Gastrocnemius medialis (tissue), 4 donors: ENCODE measurements at regions not wholly inside any gene's neighbourhood (a gene's known extent, or its start where the extent isn't known, plus 50 kb on each side); places are given as distances from the start of the nearest gene placed in this dataset.
A peak's percentile ranks its signal among the peaks of the same experiment; 100 is the strongest.
"Not testable (repeated sequence)": the region's sequence is repeated elsewhere in the genome, so short reads cannot be mapped to it uniquely, and the experiment has no call there.

Experiments
- ATAC-seq, 2 donors: fragments of 150-250 bp; one replicate each; pipeline ENCODE4 v1.9.1; 2016
- DNase-seq, 2 donors: peaks; one replicate each; pipeline ENCODE4 v3.0.0-alpha.2; 2019
- H3K27ac ChIP-seq, 4 donors: fragments of 200-600 bp; sonication (generic); 1 replicate in 1 of 4; 2 replicates in 3 of 4; pipeline ENCODE4 v1.5.1; 2016 to 2018; ENCODE audit warnings: mild to moderate bottlenecking in 2 of 4, moderate library complexity in 1 of 4
- H3K27me3 ChIP-seq, 3 donors: fragments of 200-600 bp; sonication (generic) in 2 of 3; 1 replicate in 1 of 3; 2 replicates in 2 of 3; pipeline versions ENCODE4 v1.5.1 to v1.6.0; 2016 to 2019; ENCODE audit warnings: mild to moderate bottlenecking in 1 of 3, moderate library complexity in 1 of 3
- H3K36me3 ChIP-seq, 2 donors: fragments of 200-600 bp; sonication (generic) in 1 of 2; one replicate each; pipeline ENCODE4 v1.5.1; 2017 to 2018
- H3K4me1 ChIP-seq, 2 donors: fragments of 200-600 bp; sonication (generic) in 1 of 2; one replicate each; pipeline ENCODE4 v1.5.1; 2016 to 2017; ENCODE audit warnings: mild to moderate bottlenecking in 2 of 2
- H3K4me3 ChIP-seq, 4 donors: fragments of 200-600 bp; sonication (generic) in 3 of 4; 1 replicate in 1 of 4; 2 replicates in 3 of 4; pipeline ENCODE4 v1.5.1; 2016 to 2019; ENCODE audit warnings: mild to moderate bottlenecking in 2 of 4
- H3K9me3 ChIP-seq, 3 donors: fragments of 200-600 bp; sonication (generic) in 2 of 3; 1 replicate in 1 of 3; 2 replicates in 2 of 3; pipeline ENCODE4 v1.5.1; 2016 to 2019
- POLR2A ChIP-seq, 2 donors: fragments of 450-650 bp; IDR thresholded peaks; one replicate each; pipeline ENCODE4 v1.6.1; 2017; ENCODE audit warnings: antibody characterized with exemption in 2 of 2, mild to moderate bottlenecking in 2 of 2, moderate library complexity in 2 of 2
- in situ Hi-C, 4 donors: fragments of 200-750 bp; cut with MboI; loops; one replicate each; pipeline versions ENCODE4 v1.15.0 to v1.8.0; 2017; ENCODE audit warnings: low sequenced_read_pairs in 4 of 4
- intact Hi-C: fragments of 100-400 bp; cut with DNase I; formaldehyde crosslinking; loops from one replicate; pipeline ENCODE4 v1.15.1; 2023; ENCODE audit warnings: low total_unique reads
- TF ChIP-seq, protein P1 (sequence below), 5 experiments: fragments of 450-650 bp in 3 of 5; fragments of 200-600 bp in 2 of 5; sonication (generic) in 2 of 5; IDR thresholded peaks in 4 of 5; conservative IDR thresholded peaks in 1 of 5; 1 replicate in 4 of 5; 2 replicates in 1 of 5; pipeline ENCODE4 v1.5.1; 2016 to 2019; ENCODE audit warnings: antibody characterized with exemption in 5 of 5, mild to moderate bottlenecking in 3 of 5, moderate library complexity in 3 of 5

DNA sequence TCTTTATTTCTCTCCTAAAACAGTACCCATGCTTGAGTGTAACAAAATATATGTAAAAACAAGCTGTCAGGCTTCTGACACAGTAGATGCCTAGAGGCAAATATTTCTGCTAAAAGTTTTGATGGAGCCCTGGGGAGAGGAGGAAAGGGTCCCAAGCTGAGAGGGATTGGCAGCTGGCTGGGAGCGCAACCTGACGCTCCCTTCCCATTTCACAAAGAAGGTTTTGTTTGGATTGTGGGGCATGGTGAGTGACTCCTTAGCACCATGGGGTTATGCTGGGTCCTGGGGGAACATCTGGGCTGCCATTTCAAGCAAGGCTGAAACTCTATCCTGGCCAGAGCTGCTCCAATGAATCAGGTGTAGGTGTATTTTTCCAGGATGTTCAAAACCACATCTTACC, 720.5 kb downstream of the MAFB start:
- no peak for TF ChIP-seq POLR2A (IDR thresholded peaks at IDR 0.05)
- TF ChIP-seq, protein P1, sequence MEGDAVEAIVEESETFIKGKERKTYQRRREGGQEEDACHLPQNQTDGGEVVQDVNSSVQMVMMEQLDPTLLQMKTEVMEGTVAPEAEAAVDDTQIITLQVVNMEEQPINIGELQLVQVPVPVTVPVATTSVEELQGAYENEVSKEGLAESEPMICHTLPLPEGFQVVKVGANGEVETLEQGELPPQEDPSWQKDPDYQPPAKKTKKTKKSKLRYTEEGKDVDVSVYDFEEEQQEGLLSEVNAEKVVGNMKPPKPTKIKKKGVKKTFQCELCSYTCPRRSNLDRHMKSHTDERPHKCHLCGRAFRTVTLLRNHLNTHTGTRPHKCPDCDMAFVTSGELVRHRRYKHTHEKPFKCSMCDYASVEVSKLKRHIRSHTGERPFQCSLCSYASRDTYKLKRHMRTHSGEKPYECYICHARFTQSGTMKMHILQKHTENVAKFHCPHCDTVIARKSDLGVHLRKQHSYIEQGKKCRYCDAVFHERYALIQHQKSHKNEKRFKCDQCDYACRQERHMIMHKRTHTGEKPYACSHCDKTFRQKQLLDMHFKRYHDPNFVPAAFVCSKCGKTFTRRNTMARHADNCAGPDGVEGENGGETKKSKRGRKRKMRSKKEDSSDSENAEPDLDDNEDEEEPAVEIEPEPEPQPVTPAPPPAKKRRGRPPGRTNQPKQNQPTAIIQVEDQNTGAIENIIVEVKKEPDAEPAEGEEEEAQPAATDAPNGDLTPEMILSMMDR (IDR thresholded peaks at IDR 0.05 in 4 of 5, conservative IDR thresholded peaks at IDR 0.05 in 1 of 5) = no peak
- H3K4me3 ChIP-seq = no peak overlapping the region
- H3K4me1 ChIP-seq = peaks cover 0 to 2% of the 10 kb centered on the region in 2 donors
- DNase-seq (no peak), ATAC-seq (no peak)
- intact Hi-C loops (no loop called here), in situ Hi-C loops (no loop called here)
- peaks cover 0 to 10% (median 0%) of the 10 kb centered on the region in 3 donors for H3K9me3 ChIP-seq
- no peak overlapping the region for H3K27ac ChIP-seq
- H3K36me3 ChIP-seq = no peaks in the 10 kb centered on the region
- H3K27me3 ChIP-seq = no peaks in the 10 kb centered on the region

DNA sequence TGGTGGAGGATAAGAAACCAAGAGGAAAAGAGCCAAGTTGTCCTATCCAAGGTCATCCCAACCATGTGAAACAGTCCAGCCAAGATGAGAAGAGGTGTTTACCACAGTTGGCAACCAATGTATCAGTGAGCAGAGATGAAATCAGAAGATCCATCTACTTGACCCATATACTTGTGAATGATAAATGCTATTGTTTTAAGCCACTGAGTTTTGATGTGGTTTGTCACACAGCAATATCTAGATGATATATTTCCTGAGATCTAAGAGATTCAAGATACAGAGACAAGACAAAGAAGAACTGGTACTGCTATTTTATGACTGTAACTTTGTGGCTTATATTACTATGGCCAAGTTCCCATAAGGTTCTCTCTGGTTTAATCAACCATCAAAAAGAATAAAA, 721.2 kb downstream of the MAFB start:
- H3K36me3 ChIP-seq = no peaks in the 10 kb centered on the region
- peaks cover 0 to 2% of the 10 kb centered on the region in 2 donors for H3K4me1 ChIP-seq
- no peak overlapping the region for H3K4me3 ChIP-seq
- TF ChIP-seq POLR2A (IDR thresholded peaks at IDR 0.05) = no peak
- TF ChIP-seq, protein P1 (IDR thresholded peaks at IDR 0.05 in 4 of 5, conservative IDR thresholded peaks at IDR 0.05 in 1 of 5) = no peak
- intact Hi-C loops (no loop called here), in situ Hi-C loops (no loop called here)
- DNase-seq (no peak), ATAC-seq (no peak)
- H3K9me3 ChIP-seq = peaks cover 0 to 10% (median 0%) of the 10 kb centered on the region in 3 donors
- no peaks in the 10 kb centered on the region for H3K27me3 ChIP-seq
- no peak overlapping the region for H3K27ac ChIP-seq

DNA sequence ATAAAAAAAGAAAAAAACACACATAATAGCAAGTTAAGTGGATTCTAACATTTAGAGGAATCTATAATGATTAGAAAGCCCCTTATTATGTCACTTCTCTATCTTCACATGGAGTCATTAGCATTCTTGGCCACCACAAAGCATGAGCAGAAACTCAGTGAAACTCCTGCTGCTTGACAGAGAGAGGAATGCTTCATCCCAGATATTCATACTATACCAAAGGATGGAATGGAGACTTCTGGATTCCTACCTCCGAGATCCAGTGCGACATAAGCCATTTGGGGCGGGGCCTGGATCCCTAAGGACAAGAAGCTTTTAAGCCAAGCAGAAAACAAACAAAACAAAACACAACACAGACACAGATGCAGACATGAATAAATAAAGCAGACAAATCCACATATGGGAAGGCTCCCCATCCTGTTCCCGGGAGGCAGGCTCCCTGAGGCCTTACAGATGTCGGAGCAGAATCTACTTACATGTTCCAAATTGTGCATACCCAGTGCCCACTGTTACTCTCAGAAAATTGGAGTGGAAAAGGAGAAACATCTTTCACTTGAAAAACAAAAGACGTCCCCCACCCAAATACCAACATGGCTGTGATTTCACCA, 727.3 kb downstream of the MAFB start:
- ATAC-seq = no peak
- DNase-seq = no peak
- TF ChIP-seq POLR2A (IDR thresholded peaks at IDR 0.05) = no peak
- TF ChIP-seq, protein P1 (IDR thresholded peaks at IDR 0.05 in 4 of 5, conservative IDR thresholded peaks at IDR 0.05 in 1 of 5) = no peak
- no peaks in the 10 kb centered on the region for H3K27me3 ChIP-seq
- no peak overlapping the region for H3K4me3 ChIP-seq
- intact Hi-C loops = loop anchor here (2.0 kb wide), 1 partner anchor 23 kb away; no protein-coding TSS in a partner anchor
- peak overlapping the region; percentile 75 to 87 (median 78) for H3K27ac ChIP-seq
- no peaks in the 10 kb centered on the region for H3K36me3 ChIP-seq
- H3K9me3 ChIP-seq = no peaks in the 10 kb centered on the region
- H3K4me1 ChIP-seq = peaks cover 33 to 45% of the 10 kb centered on the region in 2 donors
- in situ Hi-C loops = no loop called here

DNA sequence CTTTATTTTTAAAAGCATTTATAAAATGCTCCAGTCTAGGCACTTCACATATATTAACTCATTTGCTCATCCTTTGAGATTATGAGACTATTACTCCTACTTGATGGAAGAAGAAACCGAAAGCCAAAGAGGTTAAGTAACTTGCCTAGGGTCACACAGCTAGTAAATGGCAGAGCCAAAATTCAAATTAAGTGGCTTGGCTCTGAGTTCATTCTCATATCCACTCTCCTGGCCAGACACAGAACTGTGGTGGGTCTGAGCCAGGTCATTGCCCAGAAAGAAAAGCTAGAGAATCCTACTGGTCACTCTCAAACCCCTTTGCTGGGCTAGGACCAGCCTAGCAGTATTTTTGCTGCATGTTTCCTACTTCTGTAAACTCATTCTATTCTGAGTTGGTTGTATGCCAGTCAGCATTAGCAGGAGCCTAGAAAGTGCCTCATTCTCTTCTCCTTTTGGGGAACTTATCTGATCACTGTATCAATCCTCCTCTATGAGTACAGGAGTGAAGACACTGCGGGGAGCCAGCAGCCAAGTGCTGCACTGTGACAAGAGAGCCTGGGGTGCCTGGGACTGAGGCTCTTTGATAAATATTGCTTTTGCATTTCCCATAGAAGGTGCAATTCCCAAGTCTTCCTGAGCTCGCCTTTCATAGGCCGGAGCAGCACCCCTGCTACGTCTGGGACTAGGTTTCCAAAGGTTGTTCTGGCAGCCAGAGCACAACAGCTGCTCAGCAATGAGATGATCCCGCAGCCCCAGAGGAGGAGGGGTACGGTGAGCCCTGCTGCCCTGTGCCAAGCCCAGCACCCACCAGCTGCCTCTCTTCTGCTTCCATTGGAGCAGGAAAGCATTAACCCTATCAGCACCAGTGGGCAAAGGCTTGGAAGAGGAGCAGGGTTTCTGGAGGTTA, 728.3 kb downstream of the MAFB start:
- Histone ChIP-seq H3K36me3 (no peaks in the 10 kb centered on the region), H3K4me3 (no peak overlapping the region), H3K4me1 (peaks cover 33 to 45% of the 10 kb centered on the region in 2 donors), H3K27ac (peak overlapping the region; percentile 75 to 87 (median 78)), H3K27me3 (no peaks in the 10 kb centered on the region), H3K9me3 (no peaks in the 10 kb centered on the region)
- peak; percentile 26 to 80 for DNase-seq
- intact Hi-C loops = loop anchor here (2.0 kb wide), 1 partner anchor 24 kb away; no protein-coding TSS in a partner anchor
- in situ Hi-C loops = no loop called here
- ATAC-seq = peak; percentile 89 to 95
- TF ChIP-seq POLR2A (IDR thresholded peaks at IDR 0.05) = no peak
- TF ChIP-seq, protein P1 (IDR thresholded peaks at IDR 0.05 in 4 of 5, conservative IDR thresholded peaks at IDR 0.05 in 1 of 5) = peak in 4 of 5 experiments; percentile 33 to 43 (median 40)

DNA sequence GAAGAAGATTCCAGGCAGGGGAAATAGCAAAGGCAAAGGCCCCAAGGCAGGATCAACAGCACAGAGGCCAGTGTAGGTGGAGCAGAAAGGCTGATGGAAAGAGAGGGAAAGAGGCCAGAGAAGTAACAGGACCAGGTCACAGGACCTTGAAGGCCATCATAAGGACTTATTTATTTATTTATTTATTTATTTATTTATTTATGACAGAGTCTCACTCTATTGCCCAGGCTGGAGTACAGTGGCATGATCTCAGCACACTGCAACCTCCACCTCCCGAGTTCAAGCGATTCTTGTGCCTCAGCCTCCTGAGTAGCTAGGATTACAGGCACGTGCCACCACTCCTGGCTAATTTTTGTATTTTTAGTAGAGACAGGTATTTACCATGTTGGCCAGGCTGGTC, 731.1 kb downstream of the MAFB start:
- peaks cover 33 to 45% of the 10 kb centered on the region in 2 donors for H3K4me1 ChIP-seq
- DNase-seq, H3K36me3 ChIP-seq, intact Hi-C loops, H3K9me3 ChIP-seq, H3K27me3 ChIP-seq, ATAC-seq, H3K27ac ChIP-seq, H3K4me3 ChIP-seq, in situ Hi-C loops: not testable (repeated sequence)
